ENCODE measurements at regions not wholly inside any gene's neighbourhood (a gene's known extent, or its start where the extent isn't known, plus 50 kb on each side); places are given as distances from the start of the nearest gene placed in this dataset.
"Not testable (repeated sequence)": the region's sequence is repeated elsewhere in the genome, so short reads cannot be mapped to it uniquely, and the experiment has no call there.

DNA sequence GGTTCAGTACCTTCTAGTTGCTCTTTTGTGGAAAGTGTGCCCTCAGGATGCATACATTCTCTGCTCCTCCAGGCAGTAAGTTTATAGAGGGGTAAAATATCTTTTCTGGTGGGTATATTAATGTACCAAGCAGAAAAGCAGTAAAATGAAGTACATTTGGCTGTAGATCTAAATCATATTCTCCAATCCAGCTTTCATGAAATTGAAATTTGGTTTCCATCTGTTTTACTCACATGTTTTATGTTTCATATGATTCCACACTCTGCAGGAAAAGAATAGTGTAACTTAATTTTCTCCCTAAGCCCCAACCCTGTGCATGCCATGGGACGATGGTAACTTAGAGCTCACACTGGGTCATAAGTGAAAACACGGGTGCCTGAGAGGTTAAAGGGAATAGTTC is 172.3 kb downstream of the AKAIN1 start:
- Mint-ChIP-seq H3K36me3 (no peaks in the 10 kb centered on the region), H3K27me3 (ENCODE audit: low read depth in 2 of 2) (no peaks in the 10 kb centered on the region), H3K4me1 (no peaks in the 10 kb centered on the region), H3K4me3 (no peak overlapping the region), H3K27ac (no peak overlapping the region), H3K9me3 (peaks cover 2 to 5% of the 10 kb centered on the region in 2 donors)
- DNase-seq (no peak), ATAC-seq (no peak)
- Histone ChIP-seq H3K27ac (ENCODE audit: low read length) (no peak overlapping the region), H3K36me3 (ENCODE audit: control insufficient read depth, insufficient read depth, low read length) (no peaks in the 10 kb centered on the region), H3K4me1 (ENCODE audit: control insufficient read depth, insufficient read depth, low read length) (no peaks in the 10 kb centered on the region), H3K9me3 (ENCODE audit: control insufficient read depth, insufficient read depth, low read length) (no peaks in the 10 kb centered on the region), H3K27me3 (ENCODE audit: control insufficient read depth, insufficient read depth, low read length) (no peaks in the 10 kb centered on the region), H3K4me3 (ENCODE audit: low read length) (no peak overlapping the region)
- WGBS (ENCODE audit: insufficient coverage), result 67% methylated on average over 1 of the region's 2 CpGs
- TF ChIP-seq, protein P1, sequence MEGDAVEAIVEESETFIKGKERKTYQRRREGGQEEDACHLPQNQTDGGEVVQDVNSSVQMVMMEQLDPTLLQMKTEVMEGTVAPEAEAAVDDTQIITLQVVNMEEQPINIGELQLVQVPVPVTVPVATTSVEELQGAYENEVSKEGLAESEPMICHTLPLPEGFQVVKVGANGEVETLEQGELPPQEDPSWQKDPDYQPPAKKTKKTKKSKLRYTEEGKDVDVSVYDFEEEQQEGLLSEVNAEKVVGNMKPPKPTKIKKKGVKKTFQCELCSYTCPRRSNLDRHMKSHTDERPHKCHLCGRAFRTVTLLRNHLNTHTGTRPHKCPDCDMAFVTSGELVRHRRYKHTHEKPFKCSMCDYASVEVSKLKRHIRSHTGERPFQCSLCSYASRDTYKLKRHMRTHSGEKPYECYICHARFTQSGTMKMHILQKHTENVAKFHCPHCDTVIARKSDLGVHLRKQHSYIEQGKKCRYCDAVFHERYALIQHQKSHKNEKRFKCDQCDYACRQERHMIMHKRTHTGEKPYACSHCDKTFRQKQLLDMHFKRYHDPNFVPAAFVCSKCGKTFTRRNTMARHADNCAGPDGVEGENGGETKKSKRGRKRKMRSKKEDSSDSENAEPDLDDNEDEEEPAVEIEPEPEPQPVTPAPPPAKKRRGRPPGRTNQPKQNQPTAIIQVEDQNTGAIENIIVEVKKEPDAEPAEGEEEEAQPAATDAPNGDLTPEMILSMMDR (IDR thresholded peaks at IDR 0.05), result no peak
- intact Hi-C loops (cut with micrococcal nuclease), result no loop called here

DNA sequence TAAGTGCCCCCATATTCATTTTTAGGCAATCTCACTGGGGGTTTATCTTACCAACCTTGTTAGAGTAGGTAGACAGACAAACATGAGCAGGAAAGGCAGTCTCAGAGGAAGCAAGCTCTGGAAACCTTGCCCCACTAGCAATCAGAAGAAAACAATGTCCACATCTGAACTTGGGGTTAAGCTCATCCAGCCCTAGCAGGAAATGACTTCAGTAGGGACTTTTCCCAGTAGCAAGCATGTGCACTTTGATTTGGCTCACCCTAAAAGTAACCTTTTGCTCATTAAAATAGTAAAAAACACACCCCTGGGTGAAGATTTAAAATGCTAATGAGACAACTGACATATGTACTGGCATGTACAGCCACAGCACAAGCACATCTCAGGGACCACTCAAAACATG is 175.5 kb downstream of the AKAIN1 start:
- H3K9me3 Mint-ChIP-seq, result peaks cover 2 to 3% of the 10 kb centered on the region in 2 donors
- Histone ChIP-seq H3K36me3 (ENCODE audit: control insufficient read depth, insufficient read depth, low read length) (no peaks in the 10 kb centered on the region), H3K9me3 (ENCODE audit: control insufficient read depth, insufficient read depth, low read length) (no peaks in the 10 kb centered on the region), H3K27ac (ENCODE audit: low read length) (no peak overlapping the region), H3K4me3 (ENCODE audit: low read length) (no peak overlapping the region), H3K4me1 (ENCODE audit: control insufficient read depth, insufficient read depth, low read length) (no peaks in the 10 kb centered on the region), H3K27me3 (ENCODE audit: control insufficient read depth, insufficient read depth, low read length) (no peaks in the 10 kb centered on the region)
- no peaks in the 10 kb centered on the region for H3K4me1 Mint-ChIP-seq
- no peak overlapping the region for H3K27ac Mint-ChIP-seq
- H3K4me3 Mint-ChIP-seq, result no peak overlapping the region
- no peak for ATAC-seq
- H3K27me3 Mint-ChIP-seq (ENCODE audit: low read depth in 2 of 2), result no peaks in the 10 kb centered on the region
- no peaks in the 10 kb centered on the region for H3K36me3 Mint-ChIP-seq
- intact Hi-C loops (cut with micrococcal nuclease), result no loop called here
- DNase-seq, result no peak
- TF ChIP-seq, protein P1 (IDR thresholded peaks at IDR 0.05), result no peak

DNA sequence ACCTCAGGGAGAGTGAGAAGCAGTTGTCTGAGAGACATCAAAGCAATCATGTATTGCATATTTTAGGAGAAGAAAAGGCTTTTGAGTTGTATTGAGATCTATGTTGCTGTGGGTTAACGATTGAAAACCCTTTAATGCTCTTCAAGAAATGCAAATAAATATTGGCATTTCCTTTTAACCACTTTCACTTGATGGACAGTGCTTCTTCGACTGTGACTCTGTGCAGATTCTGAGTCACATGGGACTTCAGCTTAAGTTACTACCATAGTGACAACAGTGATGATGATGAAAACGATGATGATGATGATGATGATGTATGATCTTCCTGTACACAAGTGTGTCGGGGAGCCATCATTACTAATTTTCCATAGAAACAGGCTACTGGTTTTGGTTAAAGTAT is 181.8 kb downstream of the AKAIN1 start:
- Mint-ChIP-seq H3K9me3 (peaks cover 7 to 8% of the 10 kb centered on the region in 2 donors), H3K4me1 (no peaks in the 10 kb centered on the region)
- no peak for ATAC-seq

DNA sequence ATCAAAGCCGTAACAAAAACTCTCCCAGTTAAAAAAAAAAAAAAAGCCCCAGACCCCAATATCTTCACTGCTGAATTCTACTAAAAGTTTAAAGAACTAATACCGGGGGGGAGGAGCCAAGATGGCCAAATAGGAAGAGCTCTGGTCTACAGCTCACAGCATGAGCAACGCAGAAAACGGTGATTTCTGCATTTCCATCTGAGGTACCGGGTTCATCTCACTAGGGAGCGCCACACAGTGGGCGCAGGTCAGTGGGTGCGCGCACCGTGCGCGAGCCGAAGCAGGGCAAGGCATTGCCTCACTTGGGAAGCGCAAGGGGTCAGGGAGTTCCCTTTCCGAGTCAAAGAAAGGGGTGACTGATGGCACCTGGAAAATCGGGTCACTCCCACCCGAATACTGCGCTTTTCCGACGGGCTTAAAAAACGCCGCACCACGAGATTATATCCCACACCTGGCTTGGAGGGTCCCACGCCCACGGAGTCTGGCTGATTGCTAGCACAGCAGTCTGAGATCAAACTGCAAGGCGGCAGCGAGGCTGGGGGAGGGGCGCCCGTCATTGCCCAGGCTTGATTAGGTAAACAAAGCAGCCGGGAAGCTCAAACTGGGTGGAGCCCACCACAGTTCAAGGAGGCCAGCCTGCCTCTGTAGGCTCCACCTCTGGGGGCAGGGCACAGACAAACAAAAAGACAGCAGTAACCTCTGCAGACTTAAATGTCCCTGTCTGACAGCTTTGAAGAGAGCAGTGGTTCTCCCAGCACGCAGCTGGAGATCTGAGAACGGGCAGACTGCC is 192.8 kb downstream of the AKAIN1 start:
- H3K4me1 ChIP-seq (ENCODE audit: control insufficient read depth, insufficient read depth, low read length); H3K27me3 ChIP-seq (ENCODE audit: control insufficient read depth, insufficient read depth, low read length); H3K27ac Mint-ChIP-seq; H3K9me3 ChIP-seq (ENCODE audit: control insufficient read depth, insufficient read depth, low read length); H3K4me3 ChIP-seq (ENCODE audit: low read length); DNase-seq; H3K4me3 Mint-ChIP-seq; ATAC-seq; H3K27me3 Mint-ChIP-seq (ENCODE audit: low read depth in 2 of 2); H3K4me1 Mint-ChIP-seq; H3K27ac ChIP-seq (ENCODE audit: low read length); intact Hi-C loops (cut with micrococcal nuclease); H3K36me3 ChIP-seq (ENCODE audit: control insufficient read depth, insufficient read depth, low read length); H3K36me3 Mint-ChIP-seq: not testable (repeated sequence)
- WGBS (ENCODE audit: insufficient coverage), result 26% methylated on average over 30 of the region's 32 CpGs
- peaks cover 6 to 14% of the 10 kb centered on the region in 2 donors for H3K9me3 Mint-ChIP-seq

More for the DNA sequence above, 181.8 kb downstream of the AKAIN1 start:
- no peaks in the 10 kb centered on the region for H3K4me1 ChIP-seq (ENCODE audit: control insufficient read depth, insufficient read depth, low read length)
- Mint-ChIP-seq H3K27ac (no peak overlapping the region), H3K4me3 (no peak overlapping the region), H3K36me3 (no peaks in the 10 kb centered on the region), H3K27me3 (ENCODE audit: low read depth in 2 of 2) (no peaks in the 10 kb centered on the region)
- H3K36me3 ChIP-seq (ENCODE audit: control insufficient read depth, insufficient read depth, low read length), result no peaks in the 10 kb centered on the region
- no peak overlapping the region for H3K4me3 ChIP-seq (ENCODE audit: low read length)
- intact Hi-C loops (cut with micrococcal nuclease), result no loop called here
- DNase-seq, result no peak
- H3K27ac ChIP-seq (ENCODE audit: low read length), result no peak overlapping the region
- TF ChIP-seq, protein P1 (IDR thresholded peaks at IDR 0.05), result no peak
- no peaks in the 10 kb centered on the region for H3K9me3 ChIP-seq (ENCODE audit: control insufficient read depth, insufficient read depth, low read length)
- WGBS (ENCODE audit: insufficient coverage), result 91% methylated on average over 4 of the region's 4 CpGs
- no peaks in the 10 kb centered on the region for H3K27me3 ChIP-seq (ENCODE audit: control insufficient read depth, insufficient read depth, low read length)

Data from natural killer cell (primary cell).